ENCODE measurements at regions not wholly inside any gene's neighbourhood (a gene's known extent, or its start where the extent isn't known, plus 50 kb on each side); places are given as distances from the start of the nearest gene placed in this dataset.

GRCh38 chr5:15333091-15333490 lies 166.9 kb upstream of the FBXL7 start:
- H3K4me3 ChIP-seq (replicated peaks; ENCODE audit: low read depth, low read length): no peak overlapping the region
- no peak for TF ChIP-seq CTCF (IDR thresholded peaks at IDR 0.05; ENCODE audit: low read depth, low read length, missing control alignments)
- DNase-seq (ENCODE audit: extremely low read depth, low read depth): no peak

- H3K4me3 ChIP-seq (replicated peaks; ENCODE audit: low read depth, low read length): no peak overlapping the region
- DNase-seq (ENCODE audit: extremely low read depth, low read depth): no peak
- TF ChIP-seq CTCF (IDR thresholded peaks at IDR 0.05; ENCODE audit: low read depth, low read length, missing control alignments): no peak
Measured at GRCh38 chr5:15326932-15327331, 173.0 kb upstream of the FBXL7 start.

GRCh38 chr5:15326471-15326870 lies 173.5 kb upstream of the FBXL7 start:
- no peak for TF ChIP-seq CTCF (IDR thresholded peaks at IDR 0.05; ENCODE audit: low read depth, low read length, missing control alignments)
- DNase-seq (ENCODE audit: extremely low read depth, low read depth): no peak

GRCh38 chr5:15322421-15322820 lies 177.6 kb upstream of the FBXL7 start:
- DNase-seq (ENCODE audit: extremely low read depth, low read depth): no peak
- no peak for TF ChIP-seq CTCF (IDR thresholded peaks at IDR 0.05; ENCODE audit: low read depth, low read length, missing control alignments)
- H3K4me3 ChIP-seq (replicated peaks; ENCODE audit: low read depth, low read length): no peak overlapping the region

More at GRCh38 chr5:15326471-15326870, 173.5 kb upstream of the FBXL7 start:
- H3K4me3 ChIP-seq (replicated peaks; ENCODE audit: low read depth, low read length): no peak overlapping the region

GRCh38 chr5:15321776-15322175 lies 178.2 kb upstream of the FBXL7 start:
- no peak for TF ChIP-seq CTCF (IDR thresholded peaks at IDR 0.05; ENCODE audit: low read depth, low read length, missing control alignments)
- no peak overlapping the region for H3K4me3 ChIP-seq (replicated peaks; ENCODE audit: low read depth, low read length)
- no peak for DNase-seq (ENCODE audit: extremely low read depth, low read depth)

GRCh38 chr5:15320871-15321270 lies 179.1 kb upstream of the FBXL7 start:
- H3K4me3 ChIP-seq (replicated peaks; ENCODE audit: low read depth, low read length): no peak overlapping the region
- DNase-seq (ENCODE audit: extremely low read depth, low read depth): no peak
- TF ChIP-seq CTCF (IDR thresholded peaks at IDR 0.05; ENCODE audit: low read depth, low read length, missing control alignments): no peak
